ENCODE measurements at regions not wholly inside any gene's neighbourhood (a gene's known extent, or its start where the extent isn't known, plus 50 kb on each side); places are given as distances from the start of the nearest gene placed in this dataset.
"Not testable (repeated sequence)": the region's sequence is repeated elsewhere in the genome, so short reads cannot be mapped to it uniquely, and the experiment has no call there.

GRCh38 chr19:200203-200602 is 91.0 kb downstream of the PLPP2 start:
- H3K27ac Mint-ChIP-seq; H3K9me3 ChIP-seq (ENCODE audit: control insufficient read depth in 1 of 2, low read length in 2 of 2); POLR2A ChIA-PET (ENCODE audit: partially characterized antibody); H3K4me1 Mint-ChIP-seq; H3K36me3 Mint-ChIP-seq; CTCF ChIA-PET (ENCODE audit: partially characterized antibody); H3K27ac ChIP-seq (ENCODE audit: low read depth, low read length); H3K27me3 ChIP-seq (ENCODE audit: insufficient read depth, low read length); H3K4me3 Mint-ChIP-seq; H3K4me3 ChIP-seq (ENCODE audit: low read length in 2 of 2); H3K4me1 ChIP-seq (ENCODE audit: insufficient read depth, low read length); H3K27me3 Mint-ChIP-seq; H3K9me3 Mint-ChIP-seq; H3K36me3 ChIP-seq (ENCODE audit: insufficient read depth, low read length); intact Hi-C loops (cut with micrococcal nuclease): not testable (repeated sequence)
- peak in 1 of 5 donors; percentile 9 for DNase-seq
